ENCODE measurements at regions not wholly inside any gene's neighbourhood (a gene's known extent, or its start where the extent isn't known, plus 50 kb on each side); places are given as distances from the start of the nearest gene placed in this dataset.

DNA sequence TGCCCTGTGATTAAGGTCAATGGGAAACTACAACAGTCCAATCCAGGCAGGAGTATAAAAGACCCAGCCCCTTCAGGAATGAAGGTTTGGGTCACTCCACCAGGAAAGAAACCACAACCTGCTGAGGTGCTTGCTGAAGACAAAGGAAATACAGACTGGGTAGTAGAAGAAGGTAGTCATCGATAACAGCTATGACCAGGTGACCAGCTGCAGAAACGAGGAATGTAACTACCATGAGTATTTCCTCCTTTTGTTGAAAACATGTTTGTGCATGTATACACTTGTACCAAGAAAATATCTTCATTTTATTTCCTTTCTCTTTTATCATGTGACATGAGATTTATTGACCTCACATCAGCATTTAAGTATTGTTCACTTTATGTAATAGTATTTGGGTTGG lies 409.1 kb downstream of the FOXG1 start:
- H4K8ac ChIP-seq (ENCODE audit: low read depth in 2 of 2, low read length in 2 of 2) = no peak overlapping the region
- H4K20me1 ChIP-seq (ENCODE audit: insufficient read depth, low read length) = no peaks in the 10 kb centered on the region
- no peak overlapping the region for H3K23ac ChIP-seq (ENCODE audit: low read depth, low read length)
- TF ChIP-seq MXI1 (IDR thresholded peaks at IDR 0.05; ENCODE audit: borderline replicate concordance, low read depth, low read length) = no peak
- TF ChIP-seq CEBPB (IDR thresholded peaks at IDR 0.05; ENCODE audit: low read depth, low read length) = no peak
- TF ChIP-seq POLR2A (IDR thresholded peaks at IDR 0.05; ENCODE audit: low read depth, low read length) = no peak
- no peak for TF ChIP-seq CHD1 (IDR thresholded peaks at IDR 0.05; ENCODE audit: low read depth, low read length)
- TF ChIP-seq SMC3 (IDR thresholded peaks at IDR 0.05; ENCODE audit: low read depth, low read length) = no peak
- no peak for TF ChIP-seq NFE2L2 (IDR thresholded peaks at IDR 0.05; ENCODE audit: low read depth, low read length)
- TF ChIP-seq, protein P1, sequence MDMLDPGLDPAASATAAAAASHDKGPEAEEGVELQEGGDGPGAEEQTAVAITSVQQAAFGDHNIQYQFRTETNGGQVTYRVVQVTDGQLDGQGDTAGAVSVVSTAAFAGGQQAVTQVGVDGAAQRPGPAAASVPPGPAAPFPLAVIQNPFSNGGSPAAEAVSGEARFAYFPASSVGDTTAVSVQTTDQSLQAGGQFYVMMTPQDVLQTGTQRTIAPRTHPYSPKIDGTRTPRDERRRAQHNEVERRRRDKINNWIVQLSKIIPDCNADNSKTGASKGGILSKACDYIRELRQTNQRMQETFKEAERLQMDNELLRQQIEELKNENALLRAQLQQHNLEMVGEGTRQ (IDR thresholded peaks at IDR 0.05; ENCODE audit: low read depth, low read length) = no peak
- no peak for TF ChIP-seq MAZ (IDR thresholded peaks at IDR 0.05; ENCODE audit: borderline replicate concordance, low read depth, low read length)
- no peak for TF ChIP-seq BHLHE40 (IDR thresholded peaks at IDR 0.05; ENCODE audit: low read depth, low read length)
- no peak for TF ChIP-seq RFX5 (IDR thresholded peaks at IDR 0.05; ENCODE audit: low read depth, low read length)
- TF ChIP-seq, protein P2, sequence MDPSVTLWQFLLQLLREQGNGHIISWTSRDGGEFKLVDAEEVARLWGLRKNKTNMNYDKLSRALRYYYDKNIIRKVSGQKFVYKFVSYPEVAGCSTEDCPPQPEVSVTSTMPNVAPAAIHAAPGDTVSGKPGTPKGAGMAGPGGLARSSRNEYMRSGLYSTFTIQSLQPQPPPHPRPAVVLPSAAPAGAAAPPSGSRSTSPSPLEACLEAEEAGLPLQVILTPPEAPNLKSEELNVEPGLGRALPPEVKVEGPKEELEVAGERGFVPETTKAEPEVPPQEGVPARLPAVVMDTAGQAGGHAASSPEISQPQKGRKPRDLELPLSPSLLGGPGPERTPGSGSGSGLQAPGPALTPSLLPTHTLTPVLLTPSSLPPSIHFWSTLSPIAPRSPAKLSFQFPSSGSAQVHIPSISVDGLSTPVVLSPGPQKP (IDR thresholded peaks at IDR 0.05; ENCODE audit: borderline replicate concordance, low read depth, low read length) = no peak
- no peak for TF ChIP-seq RAD21 (IDR thresholded peaks at IDR 0.05; ENCODE audit: low read length)
- TF ChIP-seq MAFK (IDR thresholded peaks at IDR 0.05; ENCODE audit: low read depth, low read length) = no peak
- TF ChIP-seq, protein P3, sequence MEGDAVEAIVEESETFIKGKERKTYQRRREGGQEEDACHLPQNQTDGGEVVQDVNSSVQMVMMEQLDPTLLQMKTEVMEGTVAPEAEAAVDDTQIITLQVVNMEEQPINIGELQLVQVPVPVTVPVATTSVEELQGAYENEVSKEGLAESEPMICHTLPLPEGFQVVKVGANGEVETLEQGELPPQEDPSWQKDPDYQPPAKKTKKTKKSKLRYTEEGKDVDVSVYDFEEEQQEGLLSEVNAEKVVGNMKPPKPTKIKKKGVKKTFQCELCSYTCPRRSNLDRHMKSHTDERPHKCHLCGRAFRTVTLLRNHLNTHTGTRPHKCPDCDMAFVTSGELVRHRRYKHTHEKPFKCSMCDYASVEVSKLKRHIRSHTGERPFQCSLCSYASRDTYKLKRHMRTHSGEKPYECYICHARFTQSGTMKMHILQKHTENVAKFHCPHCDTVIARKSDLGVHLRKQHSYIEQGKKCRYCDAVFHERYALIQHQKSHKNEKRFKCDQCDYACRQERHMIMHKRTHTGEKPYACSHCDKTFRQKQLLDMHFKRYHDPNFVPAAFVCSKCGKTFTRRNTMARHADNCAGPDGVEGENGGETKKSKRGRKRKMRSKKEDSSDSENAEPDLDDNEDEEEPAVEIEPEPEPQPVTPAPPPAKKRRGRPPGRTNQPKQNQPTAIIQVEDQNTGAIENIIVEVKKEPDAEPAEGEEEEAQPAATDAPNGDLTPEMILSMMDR (conservative IDR thresholded peaks at IDR 0.05; ENCODE audit: low read depth, low read length) = no peak
- TF ChIP-seq RCOR1 (IDR thresholded peaks at IDR 0.05; ENCODE audit: insufficient replicate concordance, low read length) = no peak
- no peak for TF ChIP-seq FOS (IDR thresholded peaks at IDR 0.05; ENCODE audit: low read depth, low read length)
- no peaks in the 10 kb centered on the region for H3K36me3 ChIP-seq (ENCODE audit: control insufficient read depth, insufficient read depth, low read length)
- H3K4me3 ChIP-seq (ENCODE audit: insufficient read depth, low read depth, low read length) = no peak overlapping the region
- no peak overlapping the region for H3K14ac ChIP-seq (replicated peaks; ENCODE audit: low read depth, low read length)
- dilution Hi-C loops (cut with HindIII; ENCODE audit: low sequenced_read_pairs, unreplicated experiment) = no loop called here
- in situ Hi-C loops (cut with MboI; ENCODE audit: low sequenced_read_pairs) = no loop called here
- ChIA-PET POLR2A (ENCODE audit: unreplicated experiment) (no interaction called here), CTCF (no interaction called here)
- H3K4ac ChIP-seq (ENCODE audit: low read depth, low read length) = no peak overlapping the region
- no peak overlapping the region for H3K56ac ChIP-seq (ENCODE audit: extremely low read depth, insufficient read depth, low read length)
- WGBS, 2 experiments (ENCODE audit: extremely low coverage in 2 of 2, insufficient read length in 1 of 2) = no CpG with 5 or more reads among the region's 2 CpGs
- H2BK15ac ChIP-seq (ENCODE audit: low read depth, low read length) = no peak overlapping the region
- no peak overlapping the region for H4K5ac ChIP-seq (ENCODE audit: low read depth, low read length)
- H3K4me1 ChIP-seq (ENCODE audit: control insufficient read depth, insufficient read depth, low read length) = no peaks in the 10 kb centered on the region
- H3K27me3 ChIP-seq (ENCODE audit: control insufficient read depth, insufficient read depth, low read length) = no peaks in the 10 kb centered on the region
- no peak for ATAC-seq (ENCODE audit: low read depth)
- H3K79me1 ChIP-seq (ENCODE audit: low read depth in 1 of 2, low read length in 2 of 2) = no peaks in the 10 kb centered on the region
- intact Hi-C loops (cut with micrococcal nuclease) = no loop called here
- H2AFZ ChIP-seq (replicated peaks; ENCODE audit: low read length, poor library complexity) = no peak overlapping the region
- H4K91ac ChIP-seq (ENCODE audit: insufficient read depth, low read depth, low read length) = no peak overlapping the region
- no peaks in the 10 kb centered on the region for H3K9me3 ChIP-seq (ENCODE audit: control insufficient read depth, insufficient read depth, low read length)
- H2BK5ac ChIP-seq (ENCODE audit: low read depth, low read length, poor library complexity, severe bottlenecking) = no peak overlapping the region
- H2BK20ac ChIP-seq (ENCODE audit: low read depth, low read length) = no peak overlapping the region
- no peak overlapping the region for H3K27ac ChIP-seq (ENCODE audit: insufficient read depth, low read length)
- no peak for DNase-seq
- H3K4me2 ChIP-seq (ENCODE audit: low read depth, low read length) = no peak overlapping the region
- no peak overlapping the region for H3K18ac ChIP-seq (ENCODE audit: low read depth, low read length)
- H2AK9ac ChIP-seq (replicated peaks; ENCODE audit: low read depth, low read length, poor library complexity) = no peak overlapping the region
- no peaks in the 10 kb centered on the region for H3K9me1 ChIP-seq (ENCODE audit: insufficient read depth, low read length)
- H2AK5ac ChIP-seq (ENCODE audit: low read depth, low read length) = no peak overlapping the region
- no TSS peak for BruUV-seq (replicated peaks)
- no peak overlapping the region for H2BK120ac ChIP-seq (ENCODE audit: low read depth, low read length)
- no peak overlapping the region for H3K9ac ChIP-seq (ENCODE audit: low read depth, low read length)

Measured in IMR-90 (cell line).